Common myeloid progenitor, CD34-positive (primary cell): ENCODE measurements at regions not wholly inside any gene's neighbourhood (a gene's known extent, or its start where the extent isn't known, plus 50 kb on each side); places are given as distances from the start of the nearest gene placed in this dataset.
"Not testable (repeated sequence)": the region's sequence is repeated elsewhere in the genome, so short reads cannot be mapped to it uniquely, and the experiment has no call there.

Source experiments
- CTCF ChIA-PET: fragments of 350-600 bp; sonication (Branson Sonifier 250); formaldehyde crosslinking; loops from one replicate; lab custom pipeline; 2021; ENCODE audit warnings: antibody characterized with exemption; lab: Charles Lee
- POLR2A ChIA-PET: fragments of 350-600 bp; sonication (Branson Sonifier 250); formaldehyde crosslinking; loops from one replicate; lab custom pipeline; 2021; ENCODE audit warnings: antibody characterized with exemption; lab: Charles Lee
- DNase-seq, 3 donors: peaks; one replicate each; pipeline versions ENCODE4 v3.0.0 to v3.0.0-alpha.2; 2013
- H3K27ac ChIP-seq, 2 experiments: 1 replicate in 1 of 2; 2 replicates in 1 of 2; pipeline ENCODE4 v1.7.0; 2013; ENCODE audit warnings: inconsistent platforms in 2 of 2, low read length in 2 of 2, mild to moderate bottlenecking in 2 of 2, low read depth in 1 of 2, moderate library complexity in 1 of 2; ENCODE audit not compliant: severe bottlenecking in 2 of 2, insufficient read depth in 1 of 2, poor library complexity in 1 of 2
- H3K27me3 ChIP-seq, 5 experiments: replicated peaks in 2 of 5; 1 replicate in 3 of 5; 2 replicates in 2 of 5; pipeline versions ENCODE4 v1.6.1 to v1.7.0; 2013; ENCODE audit warnings: low read length in 4 of 5, mild to moderate bottlenecking in 2 of 5, moderate library complexity in 2 of 5, inconsistent platforms in 1 of 5; ENCODE audit not compliant: insufficient read depth in 5 of 5, control insufficient read depth in 4 of 5
- H3K36me3 ChIP-seq, 4 experiments: 1 replicate in 2 of 4; 2 replicates in 2 of 4; pipeline versions ENCODE4 v1.6.1 to v1.7.0; 2013; ENCODE audit warnings: low read length in 3 of 4, control low read depth in 1 of 4, mild to moderate bottlenecking in 1 of 4; ENCODE audit not compliant: control insufficient read depth in 4 of 4, insufficient read depth in 4 of 4
- H3K4me1 ChIP-seq, 4 experiments: 1 replicate in 3 of 4; 2 replicates in 1 of 4; pipeline versions ENCODE4 v1.6.1 to v1.7.1; 2013; ENCODE audit warnings: low read length in 3 of 4, mild to moderate bottlenecking in 3 of 4, control low read depth in 1 of 4, inconsistent platforms in 1 of 4, moderate library complexity in 1 of 4; ENCODE audit not compliant: control insufficient read depth in 4 of 4, insufficient read depth in 4 of 4; ENCODE audit errors: control extremely low read depth in 1 of 4
- H3K4me3 ChIP-seq, 7 experiments: 1 replicate in 4 of 7; 2 replicates in 3 of 7; pipeline versions ENCODE4 v1.5.1 to v1.7.0; 2013; ENCODE audit warnings: mild to moderate bottlenecking in 7 of 7, low read length in 6 of 7, moderate library complexity in 6 of 7, inconsistent platforms in 2 of 7, low read depth in 2 of 7, control low read depth in 1 of 7; ENCODE audit not compliant: insufficient read depth in 4 of 7, control insufficient read depth in 1 of 7; ENCODE audit errors: extremely low read depth in 1 of 7
- H3K9me3 ChIP-seq, 5 experiments: 1 replicate in 4 of 5; 2 replicates in 1 of 5; pipeline versions ENCODE4 v1.6.1 to v1.7.1; 2013; ENCODE audit warnings: low read length in 4 of 5, mild to moderate bottlenecking in 2 of 5, inconsistent platforms in 1 of 5, low read depth in 1 of 5, moderate library complexity in 1 of 5; ENCODE audit not compliant: control insufficient read depth in 4 of 5, insufficient read depth in 2 of 5; ENCODE audit errors: control extremely low read depth in 1 of 5
- WGBS: methylation state at CpG from one replicate; pipeline ENCODE4 v1.1.5; 2013; ENCODE audit not compliant: insufficient coverage; 5-methylcytosine and 5-hydroxymethylcytosine counted together

DNA sequence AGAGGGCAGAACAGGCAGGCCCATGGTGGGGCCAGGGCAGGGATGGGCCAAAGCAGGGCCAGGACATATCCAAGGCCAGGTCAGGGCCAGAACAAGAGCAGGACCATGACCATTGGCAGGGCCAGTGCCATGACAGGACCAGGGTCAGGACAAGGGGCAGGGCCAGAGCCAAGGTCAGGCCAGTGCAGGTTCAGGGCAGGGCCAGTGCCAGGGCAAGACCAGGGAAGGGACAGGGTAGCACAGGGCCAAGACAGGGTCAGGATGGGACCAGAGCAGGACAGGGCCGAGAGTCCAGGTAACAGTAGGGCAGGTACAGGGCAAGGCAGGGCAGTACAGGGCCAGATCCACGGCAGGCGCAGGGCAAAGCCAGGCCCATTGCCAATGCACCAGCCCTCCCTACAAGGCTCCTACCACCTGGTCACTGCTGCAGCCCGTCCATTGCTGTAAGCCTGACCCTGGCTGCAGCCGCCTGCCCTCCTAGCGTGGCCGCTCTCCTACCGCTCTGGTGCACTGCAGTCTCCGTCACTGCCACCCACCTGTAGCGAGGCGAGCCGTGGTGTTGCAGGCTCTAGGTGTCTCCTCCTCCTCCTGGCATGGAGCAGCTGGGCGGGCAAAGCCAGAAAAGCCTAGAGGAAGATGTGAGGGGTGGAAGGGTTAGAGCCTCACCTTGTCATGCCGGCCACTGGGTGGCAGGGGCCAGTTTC lies 397.1 kb downstream of the GOLGA6L6 start:
- POLR2A ChIA-PET, H3K4me3 ChIP-seq, H3K9me3 ChIP-seq, CTCF ChIA-PET, H3K27ac ChIP-seq, DNase-seq, H3K4me1 ChIP-seq, H3K36me3 ChIP-seq, H3K27me3 ChIP-seq: not testable (repeated sequence)
- whole genome bisulfite sequencing: no CpG with 5 or more reads among the region's 14 CpGs

GRCh38 chr15:20142906-20143305 lies 398.7 kb downstream of the GOLGA6L6 start:
- DNase-seq, H3K27ac ChIP-seq, H3K9me3 ChIP-seq, H3K4me1 ChIP-seq, H3K36me3 ChIP-seq, H3K4me3 ChIP-seq, CTCF ChIA-PET, H3K27me3 ChIP-seq, POLR2A ChIA-PET: not testable (repeated sequence)
- no CpG with 5 or more reads among the region's 3 CpGs for WGBS

DNA sequence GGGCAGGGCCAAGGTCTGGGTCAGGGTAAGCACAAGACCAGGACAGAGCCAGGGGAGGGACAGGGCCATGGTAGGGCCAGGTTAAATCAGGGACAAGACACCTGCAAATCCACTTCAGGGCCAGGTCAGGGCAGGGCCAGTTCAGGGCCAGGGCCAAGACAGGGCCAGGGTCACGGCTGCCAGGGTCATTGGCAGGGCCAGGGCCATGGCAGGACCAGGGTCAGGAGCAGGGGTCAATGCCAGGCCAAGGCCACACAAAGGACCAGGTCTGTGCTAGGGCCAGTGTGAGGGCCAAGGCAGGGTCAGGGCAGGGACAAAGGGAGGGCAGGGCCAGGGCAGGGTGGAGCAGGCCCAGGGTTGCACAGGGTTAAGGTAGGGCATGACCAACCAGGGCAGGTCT lies 399.2 kb downstream of the GOLGA6L6 start:
- not testable (repeated sequence) for H3K27ac ChIP-seq, DNase-seq
- 80% methylated on average over 1 of the region's 1 CpG for WGBS

DNA sequence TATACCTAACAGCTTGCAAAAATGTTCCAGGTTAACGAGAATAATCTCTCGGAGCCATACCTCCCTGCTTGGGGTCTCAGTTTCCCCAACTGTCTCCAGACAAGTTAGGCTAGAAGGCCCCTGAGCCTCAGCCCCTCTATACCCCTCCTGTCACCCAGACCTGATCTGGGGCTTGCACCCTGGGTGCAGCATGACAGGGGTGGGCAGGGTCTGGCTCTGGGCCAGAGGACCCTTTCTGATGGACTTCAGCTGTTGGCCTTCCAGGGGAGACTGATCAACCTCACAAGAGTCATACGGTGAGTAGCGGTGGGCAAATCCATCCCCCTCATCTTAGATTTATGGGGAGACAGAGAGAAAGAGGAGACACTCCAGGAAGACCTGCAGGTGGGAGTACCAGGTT lies 416.9 kb downstream of the GOLGA6L6 start:
- WGBS: no CpG with 5 or more reads among the region's 4 CpGs
- H3K4me1 ChIP-seq, POLR2A ChIA-PET, H3K4me3 ChIP-seq, H3K9me3 ChIP-seq, H3K27ac ChIP-seq, CTCF ChIA-PET, H3K36me3 ChIP-seq, DNase-seq, H3K27me3 ChIP-seq: not testable (repeated sequence)

More for the DNA sequence above, 399.2 kb downstream of the GOLGA6L6 start:
- H3K27me3 ChIP-seq, POLR2A ChIA-PET, CTCF ChIA-PET, H3K9me3 ChIP-seq, H3K4me1 ChIP-seq, H3K36me3 ChIP-seq, H3K4me3 ChIP-seq: not testable (repeated sequence)

GRCh38 chr15:20106026-20106425 lies 435.6 kb downstream of the GOLGA6L6 start:
- no peak for DNase-seq
- POLR2A ChIA-PET: no interaction called here
- CTCF ChIA-PET: no interaction called here
- no peak overlapping the region for H3K4me3 ChIP-seq
- H3K36me3 ChIP-seq: no peaks in the 10 kb centered on the region
- H3K27me3 ChIP-seq: no peaks in the 10 kb centered on the region
- H3K4me1 ChIP-seq: no peaks in the 10 kb centered on the region
- H3K27ac ChIP-seq: no peak overlapping the region
- WGBS: 100% methylated on average over 2 of the region's 2 CpGs
- peaks cover 0 to 2% (median 0%) of the 10 kb centered on the region in 5 experiments for H3K9me3 ChIP-seq

DNA sequence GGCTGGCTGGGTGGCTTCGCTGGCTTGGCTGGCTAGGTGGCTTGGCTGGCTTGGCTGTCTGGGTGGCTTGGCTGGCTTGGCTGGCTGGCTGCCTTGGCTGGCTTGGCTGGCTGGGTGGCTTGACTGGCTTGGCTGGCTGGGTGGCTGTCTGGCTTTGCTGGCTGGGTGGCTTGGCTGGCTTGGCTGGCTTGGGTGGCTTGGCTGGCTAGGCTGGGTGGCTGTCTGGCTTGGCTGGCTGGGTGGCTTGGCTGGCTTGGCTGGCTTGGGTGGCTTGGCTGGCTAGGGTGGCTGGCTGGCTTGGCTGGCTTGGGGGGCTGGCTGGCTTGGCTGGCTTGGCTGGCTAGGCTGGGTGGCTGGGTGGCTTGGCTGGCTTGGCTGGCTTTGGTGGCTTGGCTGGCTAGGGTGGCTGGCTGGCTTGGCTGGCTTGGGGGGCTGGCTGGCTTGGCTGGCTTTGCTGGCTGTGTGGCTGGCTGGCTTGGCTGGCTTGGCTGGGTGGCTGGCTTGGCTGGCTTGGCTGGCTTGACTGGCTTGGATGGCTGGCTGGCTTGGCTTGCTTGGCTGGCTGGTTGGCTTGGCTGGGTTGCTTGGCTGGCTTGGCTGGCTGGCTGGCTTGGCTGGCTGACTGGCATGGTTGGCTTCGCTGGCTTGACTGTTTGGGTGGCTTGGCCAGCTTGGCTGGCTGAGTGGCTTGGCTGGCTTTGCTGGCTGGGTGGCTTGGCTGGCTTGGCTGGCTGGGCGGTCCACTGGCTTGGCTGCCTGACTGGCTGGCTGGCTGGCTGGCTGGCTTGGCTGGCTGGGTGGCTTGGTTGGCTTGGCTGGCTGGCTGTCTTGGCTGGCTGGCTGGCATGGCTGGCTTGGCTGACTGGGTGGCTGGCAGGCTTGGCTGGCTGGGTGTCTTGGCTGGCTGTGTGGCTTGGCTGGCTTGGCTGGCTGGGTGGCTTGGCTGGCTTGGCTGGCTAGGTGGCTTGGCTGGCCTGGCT lies 436.3 kb downstream of the GOLGA6L6 start:
- H3K27me3 ChIP-seq, H3K4me3 ChIP-seq, DNase-seq, POLR2A ChIA-PET, H3K9me3 ChIP-seq, H3K36me3 ChIP-seq, H3K4me1 ChIP-seq, CTCF ChIA-PET, H3K27ac ChIP-seq: not testable (repeated sequence)
- WGBS: no CpG with 5 or more reads among the region's 3 CpGs

DNA sequence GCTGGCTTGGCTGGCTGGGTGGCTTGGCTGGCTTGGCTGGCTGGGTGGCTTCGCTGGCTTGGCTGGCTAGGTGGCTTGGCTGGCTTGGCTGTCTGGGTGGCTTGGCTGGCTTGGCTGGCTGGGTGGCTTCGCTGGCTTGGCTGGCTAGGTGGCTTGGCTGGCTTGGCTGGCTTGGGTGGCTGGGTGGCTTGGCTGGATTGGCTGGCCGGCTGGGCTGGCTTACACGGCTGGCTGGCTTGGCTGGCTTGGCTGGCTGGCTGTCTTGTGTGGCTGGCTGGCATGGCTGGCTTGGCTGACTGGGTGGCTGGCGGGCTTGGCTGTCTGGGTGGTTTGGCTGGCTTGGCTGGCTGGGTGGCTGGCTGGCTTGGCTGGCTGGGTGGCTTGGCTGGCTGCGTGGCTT lies 437.0 kb downstream of the GOLGA6L6 start:
- 93% methylated on average over 2 of the region's 6 CpGs for WGBS

More for the DNA sequence above, 437.0 kb downstream of the GOLGA6L6 start:
- DNase-seq, H3K4me3 ChIP-seq, POLR2A ChIA-PET, H3K9me3 ChIP-seq, H3K4me1 ChIP-seq, H3K36me3 ChIP-seq, CTCF ChIA-PET, H3K27me3 ChIP-seq, H3K27ac ChIP-seq: not testable (repeated sequence)
